Loucy (cell line): ENCODE measurements at regions not wholly inside any gene's neighbourhood (a gene's known extent, or its start where the extent isn't known, plus 50 kb on each side); places are given as distances from the start of the nearest gene placed in this dataset.
"Not testable (repeated sequence)": the region's sequence is repeated elsewhere in the genome, so short reads cannot be mapped to it uniquely, and the experiment has no call there.

Experiments used
- H2AFZ ChIP-seq: fragments of 200-600 bp; sonication (generic); 2 replicates; pipeline ENCODE4 v1.6.0; 2016; ENCODE audit warnings: antibody characterized with exemption, mild to moderate bottlenecking, low read length, moderate library complexity
- H3F3A ChIP-seq: fragments of 200-600 bp; 2 replicates; pipeline ENCODE4 v1.6.0; 2016; ENCODE audit warnings: antibody characterized with exemption, low read depth, mild to moderate bottlenecking
- H3K27me3 ChIP-seq: fragments of 200-600 bp; sonication (generic); 2 replicates; pipeline ENCODE4 v1.6.1; 2014; ENCODE audit warnings: low read length, mild to moderate bottlenecking; ENCODE audit not compliant: insufficient read depth, poor library complexity, severe bottlenecking
- H3K36me3 ChIP-seq: fragments of 200-600 bp; sonication (generic); 2 replicates; pipeline ENCODE4 v1.6.1; 2016; ENCODE audit warnings: low read length; ENCODE audit not compliant: insufficient read depth
- H3K4me1 ChIP-seq: fragments of 200-600 bp; sonication (generic); 2 replicates; pipeline ENCODE4 v1.5.1; 2014; ENCODE audit warnings: low read length, mild to moderate bottlenecking; ENCODE audit not compliant: insufficient read depth, poor library complexity, severe bottlenecking
- H3K4me2 ChIP-seq: fragments of 200-600 bp; sonication (generic); 2 replicates; pipeline ENCODE4 v1.6.0; 2014; ENCODE audit warnings: antibody characterized with exemption, low read length, low read depth, mild to moderate bottlenecking; ENCODE audit not compliant: poor library complexity, severe bottlenecking
- H3K4me3 ChIP-seq: fragments of 200-600 bp; sonication (generic); 2 replicates; pipeline ENCODE4 v1.5.1; 2014; ENCODE audit warnings: low read length, mild to moderate bottlenecking, mixed read lengths; ENCODE audit not compliant: poor library complexity, severe bottlenecking
- H3K79me2 ChIP-seq: fragments of 200-600 bp; sonication (generic); 2 replicates; pipeline ENCODE4 v1.6.1; 2014; ENCODE audit warnings: low read length; ENCODE audit not compliant: insufficient read depth
- H3K9ac ChIP-seq: fragments of 200-600 bp; sonication (generic); 2 replicates; pipeline ENCODE4 v1.6.0; 2014; ENCODE audit warnings: mild to moderate bottlenecking, low read depth, low read length, moderate library complexity; ENCODE audit not compliant: poor library complexity, severe bottlenecking
- H3K9me2 ChIP-seq: fragments of 200-600 bp; sonication (generic); replicated peaks from 2 replicates; pipeline ENCODE4 v1.6.1; 2016; ENCODE audit warnings: low read depth, low read length, mixed read lengths
- H3K9me3 ChIP-seq: fragments of 200-600 bp; sonication (generic); 2 replicates; pipeline ENCODE4 v1.6.1; 2014; ENCODE audit warnings: mild to moderate bottlenecking, antibody characterized with exemption, low read length, low read depth; ENCODE audit not compliant: insufficient read depth
- H4K20me1 ChIP-seq: fragments of 200-600 bp; sonication (generic); 2 replicates; pipeline ENCODE4 v1.6.0; 2014; ENCODE audit warnings: antibody characterized with exemption, low read length, mild to moderate bottlenecking; ENCODE audit not compliant: insufficient read depth, poor library complexity, severe bottlenecking
- CTCF ChIP-seq: fragments of 200-600 bp; sonication (generic); conservative IDR thresholded peaks from 2 replicates; pipeline ENCODE4 v1.5.1; 2014; ENCODE audit warnings: mild to moderate bottlenecking, antibody characterized with exemption, low read length
- EZH2phosphoT487 ChIP-seq: fragments of 200-600 bp; IDR thresholded peaks from 2 replicates; pipeline ENCODE4 v1.6.1; 2018; ENCODE audit warnings: antibody characterized with exemption, mild to moderate bottlenecking, moderate library complexity, borderline replicate concordance

- H3K36me3 ChIP-seq = no peaks in the 10 kb centered on the region
- no peak for TF ChIP-seq EZH2phosphoT487
- TF ChIP-seq CTCF = no peak
- H4K20me1 ChIP-seq = no peaks in the 10 kb centered on the region
- no peaks in the 10 kb centered on the region for H3F3A ChIP-seq
- H3K27me3 ChIP-seq = no peaks in the 10 kb centered on the region
- H3K4me2 ChIP-seq = no peak overlapping the region
- no peaks in the 10 kb centered on the region for H3K9me3 ChIP-seq
- no peak overlapping the region for H2AFZ ChIP-seq
- H3K9ac ChIP-seq = no peak overlapping the region
- no peaks in the 10 kb centered on the region for H3K79me2 ChIP-seq
- no peak overlapping the region for H3K4me3 ChIP-seq
- H3K4me1 ChIP-seq = no peaks in the 10 kb centered on the region
- H3K9me2 ChIP-seq = no peaks in the 10 kb centered on the region
Observed at GRCh38 chr10:117763528-117763927, 221.0 kb downstream of the EMX2 start.

GRCh38 chr10:117768333-117769042 is 225.9 kb downstream of the EMX2 start:
- no peak overlapping the region for H2AFZ ChIP-seq
- H3K4me2 ChIP-seq = no peak overlapping the region
- no peaks in the 10 kb centered on the region for H3K9me2 ChIP-seq
- H3K9ac ChIP-seq = no peak overlapping the region
- no peaks in the 10 kb centered on the region for H3K27me3 ChIP-seq
- no peaks in the 10 kb centered on the region for H3K9me3 ChIP-seq
- H3K4me3 ChIP-seq = no peak overlapping the region
- H3K4me1 ChIP-seq = no peaks in the 10 kb centered on the region
- H4K20me1 ChIP-seq = no peaks in the 10 kb centered on the region
- no peaks in the 10 kb centered on the region for H3K79me2 ChIP-seq
- no peaks in the 10 kb centered on the region for H3F3A ChIP-seq
- TF ChIP-seq EZH2phosphoT487 (no peak), CTCF (no peak)
- H3K36me3 ChIP-seq = no peaks in the 10 kb centered on the region

GRCh38 chr10:117775526-117775925 is 233.0 kb downstream of the EMX2 start:
- no peaks in the 10 kb centered on the region for H3K27me3 ChIP-seq
- no peak overlapping the region for H3K4me3 ChIP-seq
- H2AFZ ChIP-seq = no peak overlapping the region
- no peaks in the 10 kb centered on the region for H3K9me3 ChIP-seq
- no peaks in the 10 kb centered on the region for H3K79me2 ChIP-seq
- H4K20me1 ChIP-seq = no peaks in the 10 kb centered on the region
- H3K4me1 ChIP-seq = no peaks in the 10 kb centered on the region
- no peaks in the 10 kb centered on the region for H3K9me2 ChIP-seq
- H3K9ac ChIP-seq = no peak overlapping the region
- H3K36me3 ChIP-seq = no peaks in the 10 kb centered on the region
- TF ChIP-seq EZH2phosphoT487 = no peak
- no peak for TF ChIP-seq CTCF
- H3F3A ChIP-seq = no peaks in the 10 kb centered on the region
- no peak overlapping the region for H3K4me2 ChIP-seq

DNA sequence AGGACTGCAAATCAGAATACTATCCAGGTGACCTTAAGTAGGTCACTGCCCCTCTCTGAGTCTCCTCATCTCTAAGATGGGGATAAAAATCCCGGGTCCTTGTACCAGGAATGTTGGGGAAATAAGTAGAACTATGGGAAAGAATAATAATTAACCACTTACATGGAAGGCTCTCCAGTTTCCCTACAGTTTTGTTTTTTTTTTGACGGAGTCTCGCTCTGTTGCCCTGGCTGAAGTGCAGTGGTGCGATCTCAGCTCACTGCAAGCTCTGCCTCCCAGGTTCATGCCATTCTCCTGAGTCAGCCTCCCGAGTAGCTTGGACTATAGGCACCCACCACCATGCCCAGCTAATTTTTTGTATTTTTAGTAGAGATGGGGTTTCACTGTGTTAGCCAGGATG is 234.7 kb downstream of the EMX2 start:
- H3K4me2 ChIP-seq, H3F3A ChIP-seq, H4K20me1 ChIP-seq, H3K4me1 ChIP-seq, H3K4me3 ChIP-seq, H3K9me3 ChIP-seq, H3K9me2 ChIP-seq, H2AFZ ChIP-seq, H3K9ac ChIP-seq, H3K27me3 ChIP-seq, H3K79me2 ChIP-seq, H3K36me3 ChIP-seq: not testable (repeated sequence)
